WTC11 (cell line): ENCODE measurements at regions not wholly inside any gene's neighbourhood (a gene's known extent, or its start where the extent isn't known, plus 50 kb on each side); places are given as distances from the start of the nearest gene placed in this dataset.

Experiments used
- ATAC-seq: fragments of 200-7000 bp; cut with Tn5 transposase; 2 replicates; pipeline ENCODE4 v1.10.0; 2021; ENCODE audit warnings: mild to moderate bottlenecking, moderate library complexity
- CTCF ChIA-PET: fragments of 300-600 bp; sonication (Branson Sonifier 250); formaldehyde crosslinking; loops from one replicate; lab custom pipeline; 2021; ENCODE audit warnings: antibody characterized with exemption; lab: Charles Lee
- POLR2A ChIA-PET: fragments of 350-600 bp; sonication (Branson Sonifier 250); formaldehyde crosslinking; loops from one replicate; lab custom pipeline; 2021; ENCODE audit warnings: antibody characterized with exemption; lab: Charles Lee
- DNase-seq: peaks from one replicate; pipeline ENCODE4 v3.0.0; 2021; ENCODE audit warnings: low spot score
- H3K27ac Mint-ChIP-seq: 2 replicates; pipeline ENCODE4 v1.8.0; 2021; ENCODE audit warnings: mixed read lengths
- H3K27me3 Mint-ChIP-seq: 2 replicates; pipeline ENCODE4 v1.8.0; 2021; ENCODE audit warnings: low read depth, mild to moderate bottlenecking, moderate library complexity, mixed read lengths
- H3K36me3 Mint-ChIP-seq: 2 replicates; pipeline ENCODE4 v1.8.0; 2021; ENCODE audit warnings: mixed read lengths
- H3K4me1 Mint-ChIP-seq: 2 replicates; pipeline ENCODE4 v1.8.0; 2022; ENCODE audit warnings: mixed read lengths
- H3K4me3 Mint-ChIP-seq: 2 replicates; pipeline ENCODE4 v1.8.0; 2021; ENCODE audit warnings: mild to moderate bottlenecking, moderate library complexity, mixed read lengths
- H3K9me3 Mint-ChIP-seq: 2 replicates; pipeline ENCODE4 v1.8.0; 2021; ENCODE audit warnings: mixed read lengths
- ARID4B ChIP-seq: sonication (generic); formaldehyde crosslinking; IDR thresholded peaks from 2 replicates; pipeline ENCODE4 v1.8.0; 2023; ENCODE audit warnings: missing genetic modification reagents, mild to moderate bottlenecking, borderline replicate concordance
- EMX1 ChIP-seq: fragments of 250-450 bp; sonication (Bioruptor Pico); IDR thresholded peaks from 2 replicates; pipeline ENCODE4 v1.8.0; 2021; ENCODE audit warnings: mild to moderate bottlenecking
- NR3C1 ChIP-seq: sonication (generic); formaldehyde crosslinking; conservative IDR thresholded peaks from 2 replicates; pipeline ENCODE4 v1.8.1; 2023; ENCODE audit warnings: low read depth, mild to moderate bottlenecking, missing genetic modification reagents
- PRDM15 ChIP-seq: sonication (generic); formaldehyde crosslinking; IDR thresholded peaks from 2 replicates; pipeline ENCODE4 v1.8.0; 2022; ENCODE audit warnings: missing genetic modification reagents
- SMAD4 ChIP-seq: sonication (generic); formaldehyde crosslinking; IDR thresholded peaks from 2 replicates; pipeline ENCODE4 v1.8.0; 2022; ENCODE audit warnings: mild to moderate bottlenecking, missing genetic modification reagents
- TEAD4 ChIP-seq: sonication (generic); formaldehyde crosslinking; IDR thresholded peaks from 2 replicates; pipeline ENCODE4 v1.8.0; 2022; ENCODE audit warnings: mild to moderate bottlenecking, missing genetic modification reagents
- TP53 ChIP-seq: sonication (generic); formaldehyde crosslinking; IDR thresholded peaks from 2 replicates; pipeline ENCODE4 v1.8.1; 2023; ENCODE audit warnings: mild to moderate bottlenecking, missing genetic modification reagents
- ZBTB21 ChIP-seq: sonication (generic); formaldehyde crosslinking; IDR thresholded peaks from 2 replicates; pipeline ENCODE4 v1.8.1; 2023; ENCODE audit warnings: mild to moderate bottlenecking, missing genetic modification reagents, borderline replicate concordance
- ZNF121 ChIP-seq: sonication (generic); formaldehyde crosslinking; IDR thresholded peaks from 2 replicates; pipeline ENCODE4 v1.8.0; 2023; ENCODE audit warnings: missing genetic modification reagents
- ZNF219 ChIP-seq: sonication (generic); formaldehyde crosslinking; IDR thresholded peaks from 2 replicates; pipeline ENCODE4 v1.8.0; 2023; ENCODE audit warnings: missing genetic modification reagents, mild to moderate bottlenecking, borderline replicate concordance
- TF ChIP-seq, protein P1 (sequence below): sonication (generic); formaldehyde crosslinking; IDR thresholded peaks from 2 replicates; pipeline ENCODE4 v1.8.0; 2022; ENCODE audit warnings: mild to moderate bottlenecking, missing genetic modification reagents
- TF ChIP-seq, protein P2 (sequence below): sonication (generic); formaldehyde crosslinking; IDR thresholded peaks from 2 replicates; pipeline ENCODE4 v1.8.0; 2022; ENCODE audit warnings: mild to moderate bottlenecking, missing genetic modification reagents
- TF ChIP-seq, protein P3 (sequence below): fragments of 250-450 bp; sonication (Bioruptor Pico); conservative IDR thresholded peaks from 2 replicates; pipeline ENCODE4 v1.9.0; 2021; ENCODE audit warnings: mild to moderate bottlenecking
- TF ChIP-seq, protein P4 (sequence below): sonication (generic); formaldehyde crosslinking; IDR thresholded peaks from 2 replicates; pipeline ENCODE4 v1.8.1; 2022; ENCODE audit warnings: missing genetic modification reagents, borderline replicate concordance

DNA sequence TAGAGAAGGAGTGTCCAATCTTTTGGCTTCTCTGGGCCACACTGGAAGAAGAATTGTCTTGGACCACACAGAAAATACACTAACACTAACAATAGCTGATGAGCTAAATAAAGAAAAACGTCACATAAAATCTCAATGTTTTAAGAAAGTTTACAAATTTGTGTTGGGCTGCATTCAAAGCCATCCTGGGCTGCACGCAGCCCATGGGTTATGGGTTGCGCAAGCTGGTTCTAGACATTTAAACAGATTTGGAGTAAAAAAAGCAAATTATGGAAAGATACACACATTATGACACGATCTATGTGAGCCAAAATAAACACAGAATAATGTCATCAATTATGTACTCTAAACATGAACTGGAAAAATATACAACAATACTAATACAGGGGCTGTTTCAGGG lies 703.3 kb upstream of the LMCD1 start (continued):
- TF ChIP-seq PRDM15 (CRISPR knock-in tag) (no peak), TEAD4 (CRISPR knock-in tag) (no peak)
- TF ChIP-seq, protein P1, sequence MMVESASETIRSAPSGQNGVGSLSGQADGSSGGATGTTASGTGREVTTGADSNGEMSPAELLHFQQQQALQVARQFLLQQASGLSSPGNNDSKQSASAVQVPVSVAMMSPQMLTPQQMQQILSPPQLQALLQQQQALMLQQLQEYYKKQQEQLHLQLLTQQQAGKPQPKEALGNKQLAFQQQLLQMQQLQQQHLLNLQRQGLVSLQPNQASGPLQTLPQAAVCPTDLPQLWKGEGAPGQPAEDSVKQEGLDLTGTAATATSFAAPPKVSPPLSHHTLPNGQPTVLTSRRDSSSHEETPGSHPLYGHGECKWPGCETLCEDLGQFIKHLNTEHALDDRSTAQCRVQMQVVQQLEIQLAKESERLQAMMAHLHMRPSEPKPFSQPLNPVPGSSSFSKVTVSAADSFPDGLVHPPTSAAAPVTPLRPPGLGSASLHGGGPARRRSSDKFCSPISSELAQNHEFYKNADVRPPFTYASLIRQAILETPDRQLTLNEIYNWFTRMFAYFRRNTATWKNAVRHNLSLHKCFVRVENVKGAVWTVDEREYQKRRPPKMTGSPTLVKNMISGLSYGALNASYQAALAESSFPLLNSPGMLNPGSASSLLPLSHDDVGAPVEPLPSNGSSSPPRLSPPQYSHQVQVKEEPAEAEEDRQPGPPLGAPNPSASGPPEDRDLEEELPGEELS (CRISPR knock-in tag), result no peak
- TF ChIP-seq, all 79 proteins: peak for 0

DNA sequence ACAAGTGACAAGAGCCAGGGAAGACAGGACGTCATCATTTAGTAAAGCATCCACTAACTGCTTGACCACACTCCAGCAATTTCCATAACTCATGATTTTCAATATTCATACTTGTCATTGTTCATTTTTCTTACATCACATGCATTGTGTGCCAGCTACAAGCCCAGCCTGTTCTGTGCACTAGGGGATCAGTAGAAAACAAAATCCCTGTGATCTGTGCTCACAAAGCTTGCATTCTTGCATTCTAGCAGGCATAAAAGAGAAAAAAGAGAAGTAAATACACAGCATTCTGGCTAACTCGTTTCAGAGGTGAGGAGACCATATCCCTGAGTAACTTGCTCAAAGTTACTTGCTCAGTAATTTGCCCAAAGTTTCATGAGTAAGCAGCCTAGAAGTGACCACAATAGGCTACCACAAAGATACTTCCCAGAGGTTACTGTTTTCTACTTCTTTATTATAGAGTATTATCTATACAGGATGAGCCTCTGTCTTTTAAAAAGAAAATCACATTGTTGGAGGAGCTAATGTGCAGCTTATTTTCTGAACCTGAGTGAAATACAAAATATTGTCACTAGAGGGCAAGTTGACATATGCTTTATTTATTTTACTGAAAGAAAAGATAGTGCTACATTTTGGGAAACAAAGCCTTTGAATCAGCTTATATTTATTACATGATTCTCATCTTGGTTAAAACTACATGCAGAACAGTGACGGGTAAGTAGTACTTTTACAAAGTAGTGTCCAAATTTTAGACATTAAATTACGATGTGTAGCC lies 701.4 kb upstream of the LMCD1 start:
- Mint-ChIP-seq H3K27ac (no peak overlapping the region), H3K4me1 (peaks cover 9% of the 10 kb centered on the region), H3K36me3 (no peaks in the 10 kb centered on the region), H3K27me3 (no peaks in the 10 kb centered on the region), H3K4me3 (no peak overlapping the region), H3K9me3 (no peaks in the 10 kb centered on the region)
- DNase-seq, result no peak
- CTCF ChIA-PET, result interaction anchor here (0.6 to 1.4 kb wide), 7 partner anchors 12 to 457 kb away, joined by 3 to 6 read pairs (median 3); no protein-coding TSS in a partner anchor
- POLR2A ChIA-PET, result no interaction called here
- no peak; the same call in 1 of the 2 replicates for ATAC-seq
- TF ChIP-seq, protein P2, sequence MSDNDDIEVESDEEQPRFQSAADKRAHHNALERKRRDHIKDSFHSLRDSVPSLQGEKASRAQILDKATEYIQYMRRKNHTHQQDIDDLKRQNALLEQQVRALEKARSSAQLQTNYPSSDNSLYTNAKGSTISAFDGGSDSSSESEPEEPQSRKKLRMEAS (CRISPR knock-in tag), result no peak
- no peak for TF ChIP-seq ZBTB21
- TF ChIP-seq ZNF219 (CRISPR knock-in tag), result no peak

GRCh38 chr3:7812490-7812889 lies 689.1 kb upstream of the LMCD1 start:
- ChIA-PET POLR2A (interaction anchor here (0.7 kb wide), 1 partner anchor 300 kb away, joined by 3 read pairs; no protein-coding TSS in a partner anchor), CTCF (no interaction called here)
- peaks cover 16% of the 10 kb centered on the region for H3K4me1 Mint-ChIP-seq
- H3K9me3 Mint-ChIP-seq, result peaks cover 23% of the 10 kb centered on the region
- DNase-seq (no peak), ATAC-seq (no peak)
- H3K4me3 Mint-ChIP-seq, result no peak overlapping the region
- H3K27me3 Mint-ChIP-seq, result no peaks in the 10 kb centered on the region; the same call in 1 of the 2 replicates
- peaks cover 14% of the 10 kb centered on the region for H3K36me3 Mint-ChIP-seq
- no peak overlapping the region for H3K27ac Mint-ChIP-seq
- TF ChIP-seq TP53 (CRISPR knock-in tag) (no peak), ARID4B (CRISPR knock-in tag) (no peak), EMX1 (CRISPR knock-in tag) (no peak), ZNF121 (CRISPR knock-in tag) (no peak), NR3C1 (CRISPR knock-in tag) (no peak), SMAD4 (CRISPR knock-in tag) (no peak)
- TF ChIP-seq, protein P3, sequence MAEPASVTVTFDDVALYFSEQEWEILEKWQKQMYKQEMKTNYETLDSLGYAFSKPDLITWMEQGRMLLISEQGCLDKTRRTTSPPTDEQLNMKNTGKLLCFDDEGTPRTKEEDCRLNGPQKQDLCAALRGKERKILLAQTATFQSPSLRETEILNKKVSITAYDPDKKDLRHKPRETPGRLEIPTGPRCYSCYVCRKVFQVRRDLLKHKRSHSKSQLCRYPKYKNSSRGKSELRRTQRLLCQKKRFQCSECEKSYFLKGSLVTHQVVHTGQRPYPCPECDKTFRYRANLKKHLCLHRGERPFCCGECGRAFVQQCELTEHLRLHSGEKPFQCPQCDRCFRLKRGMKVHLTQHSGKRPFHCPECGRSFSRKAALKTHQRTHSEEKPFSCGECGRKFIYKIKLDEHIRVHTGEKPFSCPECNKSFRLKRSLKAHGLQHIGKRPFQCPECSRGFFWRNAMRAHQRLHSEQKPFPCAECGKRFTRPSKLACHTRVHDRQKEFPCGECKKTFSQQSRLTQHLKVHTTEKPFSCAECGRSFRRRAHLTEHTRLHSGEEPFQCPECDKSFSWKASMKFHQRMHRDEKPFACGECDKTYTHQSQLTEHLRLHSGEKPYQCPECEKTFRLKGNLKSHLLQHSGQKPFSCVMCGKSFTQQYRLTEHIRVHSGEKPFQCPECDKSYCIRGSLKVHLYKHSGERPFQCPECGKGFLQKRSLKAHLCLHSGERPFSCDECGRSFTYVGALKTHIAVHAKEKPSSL (CRISPR knock-in tag), result no peak
- TF ChIP-seq, protein P4, sequence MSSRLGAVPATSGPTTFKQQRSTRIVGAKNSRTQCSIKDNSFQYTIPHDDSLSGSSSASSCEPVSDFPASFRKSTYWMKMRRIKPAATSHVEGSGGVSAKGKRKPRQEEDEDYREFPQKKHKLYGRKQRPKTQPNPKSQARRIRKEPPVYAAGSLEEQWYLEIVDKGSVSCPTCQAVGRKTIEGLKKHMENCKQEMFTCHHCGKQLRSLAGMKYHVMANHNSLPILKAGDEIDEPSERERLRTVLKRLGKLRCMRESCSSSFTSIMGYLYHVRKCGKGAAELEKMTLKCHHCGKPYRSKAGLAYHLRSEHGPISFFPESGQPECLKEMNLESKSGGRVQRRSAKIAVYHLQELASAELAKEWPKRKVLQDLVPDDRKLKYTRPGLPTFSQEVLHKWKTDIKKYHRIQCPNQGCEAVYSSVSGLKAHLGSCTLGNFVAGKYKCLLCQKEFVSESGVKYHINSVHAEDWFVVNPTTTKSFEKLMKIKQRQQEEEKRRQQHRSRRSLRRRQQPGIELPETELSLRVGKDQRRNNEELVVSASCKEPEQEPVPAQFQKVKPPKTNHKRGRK (CRISPR knock-in tag), result no peak
